ENCODE measurements at regions not wholly inside any gene's neighbourhood (a gene's known extent, or its start where the extent isn't known, plus 50 kb on each side); places are given as distances from the start of the nearest gene placed in this dataset.

GRCh38 chr4:156330436-156331031 lies 376.9 kb upstream of the CTSO start:
- no peaks in the 10 kb centered on the region for H3K4me1 ChIP-seq (ENCODE audit: insufficient read depth, low read length)
- H3K27ac ChIP-seq (ENCODE audit: low read length): no peak overlapping the region
- H3K27me3 ChIP-seq (ENCODE audit: insufficient read depth, low read length): no peaks in the 10 kb centered on the region
- no peak overlapping the region for H3K9ac ChIP-seq (ENCODE audit: low read depth, low read length)
- no peak overlapping the region for H3K4me3 ChIP-seq (ENCODE audit: low read length)
- H3K36me3 ChIP-seq (ENCODE audit: insufficient read depth, low read depth, low read length): no peaks in the 10 kb centered on the region
- H3K9me3 ChIP-seq (ENCODE audit: insufficient read depth, low read depth, low read length): no peaks in the 10 kb centered on the region

GRCh38 chr4:156329779-156330178 lies 376.1 kb upstream of the CTSO start:
- Histone ChIP-seq H3K9me3 (ENCODE audit: insufficient read depth, low read depth, low read length) (no peaks in the 10 kb centered on the region), H3K27ac (ENCODE audit: low read length) (no peak overlapping the region), H3K4me1 (ENCODE audit: insufficient read depth, low read length) (no peaks in the 10 kb centered on the region), H3K4me3 (ENCODE audit: low read length) (no peak overlapping the region), H3K9ac (ENCODE audit: low read depth, low read length) (no peak overlapping the region), H3K36me3 (ENCODE audit: insufficient read depth, low read depth, low read length) (no peaks in the 10 kb centered on the region), H3K27me3 (ENCODE audit: insufficient read depth, low read length) (no peaks in the 10 kb centered on the region)

- Histone ChIP-seq H3K27me3 (ENCODE audit: insufficient read depth, low read length) (no peaks in the 10 kb centered on the region), H3K9ac (ENCODE audit: low read depth, low read length) (no peak overlapping the region), H3K9me3 (ENCODE audit: insufficient read depth, low read depth, low read length) (no peaks in the 10 kb centered on the region), H3K27ac (ENCODE audit: low read length) (no peak overlapping the region), H3K36me3 (ENCODE audit: insufficient read depth, low read depth, low read length) (no peaks in the 10 kb centered on the region), H3K4me3 (ENCODE audit: low read length) (no peak overlapping the region), H3K4me1 (ENCODE audit: insufficient read depth, low read length) (no peaks in the 10 kb centered on the region)
These were observed 375.2 kb upstream of the CTSO start for GRCh38 chr4:156328882-156329281.

- no peak overlapping the region for H3K9ac ChIP-seq (ENCODE audit: low read depth, low read length)
- H3K9me3 ChIP-seq (ENCODE audit: insufficient read depth, low read depth, low read length): no peaks in the 10 kb centered on the region
- H3K4me3 ChIP-seq (ENCODE audit: low read length): no peak overlapping the region
- no peak overlapping the region for H3K27ac ChIP-seq (ENCODE audit: low read length)
- H3K36me3 ChIP-seq (ENCODE audit: insufficient read depth, low read depth, low read length): no peaks in the 10 kb centered on the region
- no peaks in the 10 kb centered on the region for H3K4me1 ChIP-seq (ENCODE audit: insufficient read depth, low read length)
- no peaks in the 10 kb centered on the region for H3K27me3 ChIP-seq (ENCODE audit: insufficient read depth, low read length)
These were observed 372.6 kb upstream of the CTSO start for GRCh38 chr4:156326246-156326645.

GRCh38 chr4:156322592-156322991 lies 368.9 kb upstream of the CTSO start:
- Histone ChIP-seq H3K9me3 (ENCODE audit: insufficient read depth, low read depth, low read length) (peaks cover under 1% of the 10 kb centered on the region; the same call in 1 of the 2 replicates), H3K9ac (ENCODE audit: low read depth, low read length) (no peak overlapping the region), H3K4me3 (ENCODE audit: low read length) (no peak overlapping the region), H3K27ac (ENCODE audit: low read length) (no peak overlapping the region), H3K36me3 (ENCODE audit: insufficient read depth, low read depth, low read length) (no peaks in the 10 kb centered on the region), H3K27me3 (ENCODE audit: insufficient read depth, low read length) (no peaks in the 10 kb centered on the region), H3K4me1 (ENCODE audit: insufficient read depth, low read length) (no peaks in the 10 kb centered on the region)

- Histone ChIP-seq H3K9me3 (ENCODE audit: insufficient read depth, low read depth, low read length) (peaks cover 12% of the 10 kb centered on the region), H3K4me1 (ENCODE audit: insufficient read depth, low read length) (no peaks in the 10 kb centered on the region), H3K9ac (ENCODE audit: low read depth, low read length) (no peak overlapping the region), H3K4me3 (ENCODE audit: low read length) (no peak overlapping the region), H3K27me3 (ENCODE audit: insufficient read depth, low read length) (no peaks in the 10 kb centered on the region), H3K27ac (ENCODE audit: low read length) (no peak overlapping the region), H3K36me3 (ENCODE audit: insufficient read depth, low read depth, low read length) (no peaks in the 10 kb centered on the region)
These were observed 367.5 kb upstream of the CTSO start for GRCh38 chr4:156321203-156321602.

GRCh38 chr4:156313497-156313896 lies 359.8 kb upstream of the CTSO start:
- no peaks in the 10 kb centered on the region for H3K4me1 ChIP-seq (ENCODE audit: insufficient read depth, low read length)
- H3K27me3 ChIP-seq (ENCODE audit: insufficient read depth, low read length): no peaks in the 10 kb centered on the region
- no peak overlapping the region for H3K27ac ChIP-seq (ENCODE audit: low read length)
- H3K36me3 ChIP-seq (ENCODE audit: insufficient read depth, low read depth, low read length): no peaks in the 10 kb centered on the region
- no peak overlapping the region for H3K9ac ChIP-seq (ENCODE audit: low read depth, low read length)
- H3K9me3 ChIP-seq (ENCODE audit: insufficient read depth, low read depth, low read length): peaks cover 12% of the 10 kb centered on the region
- no peak overlapping the region for H3K4me3 ChIP-seq (ENCODE audit: low read length)

GRCh38 chr4:156312261-156312847 lies 358.7 kb upstream of the CTSO start:
- Histone ChIP-seq H3K9me3 (ENCODE audit: insufficient read depth, low read depth, low read length) (peaks cover 9% of the 10 kb centered on the region), H3K4me1 (ENCODE audit: insufficient read depth, low read length) (no peaks in the 10 kb centered on the region), H3K27me3 (ENCODE audit: insufficient read depth, low read length) (no peaks in the 10 kb centered on the region), H3K9ac (ENCODE audit: low read depth, low read length) (no peak overlapping the region), H3K4me3 (ENCODE audit: low read length) (no peak overlapping the region), H3K27ac (ENCODE audit: low read length) (no peak overlapping the region), H3K36me3 (ENCODE audit: insufficient read depth, low read depth, low read length) (no peaks in the 10 kb centered on the region)

- Histone ChIP-seq H3K4me1 (ENCODE audit: insufficient read depth, low read length) (no peaks in the 10 kb centered on the region), H3K27me3 (ENCODE audit: insufficient read depth, low read length) (no peaks in the 10 kb centered on the region), H3K9me3 (ENCODE audit: insufficient read depth, low read depth, low read length) (no peaks in the 10 kb centered on the region), H3K4me3 (ENCODE audit: low read length) (no peak overlapping the region), H3K9ac (ENCODE audit: low read depth, low read length) (no peak overlapping the region), H3K36me3 (ENCODE audit: insufficient read depth, low read depth, low read length) (no peaks in the 10 kb centered on the region), H3K27ac (ENCODE audit: low read length) (no peak overlapping the region)
These were observed 355.4 kb upstream of the CTSO start for GRCh38 chr4:156309031-156309430.

GRCh38 chr4:156303708-156304107 lies 350.0 kb upstream of the CTSO start:
- H3K9ac ChIP-seq (ENCODE audit: low read depth, low read length): no peak overlapping the region
- no peaks in the 10 kb centered on the region for H3K9me3 ChIP-seq (ENCODE audit: insufficient read depth, low read depth, low read length)
- no peak overlapping the region for H3K4me3 ChIP-seq (ENCODE audit: low read length)
- no peaks in the 10 kb centered on the region for H3K27me3 ChIP-seq (ENCODE audit: insufficient read depth, low read length)
- no peaks in the 10 kb centered on the region for H3K36me3 ChIP-seq (ENCODE audit: insufficient read depth, low read depth, low read length)
- H3K4me1 ChIP-seq (ENCODE audit: insufficient read depth, low read length): no peaks in the 10 kb centered on the region
- H3K27ac ChIP-seq (ENCODE audit: low read length): no peak overlapping the region

GRCh38 chr4:156298230-156298629 lies 344.6 kb upstream of the CTSO start:
- Histone ChIP-seq H3K9ac (ENCODE audit: low read depth, low read length) (no peak overlapping the region), H3K4me3 (ENCODE audit: low read length) (no peak overlapping the region), H3K36me3 (ENCODE audit: insufficient read depth, low read depth, low read length) (no peaks in the 10 kb centered on the region), H3K27me3 (ENCODE audit: insufficient read depth, low read length) (no peaks in the 10 kb centered on the region), H3K9me3 (ENCODE audit: insufficient read depth, low read depth, low read length) (no peaks in the 10 kb centered on the region), H3K27ac (ENCODE audit: low read length) (no peak overlapping the region), H3K4me1 (ENCODE audit: insufficient read depth, low read length) (no peaks in the 10 kb centered on the region; the same call in 1 of the 2 replicates)

- Histone ChIP-seq H3K27me3 (ENCODE audit: insufficient read depth, low read length) (no peaks in the 10 kb centered on the region), H3K36me3 (ENCODE audit: insufficient read depth, low read depth, low read length) (no peaks in the 10 kb centered on the region), H3K9me3 (ENCODE audit: insufficient read depth, low read depth, low read length) (no peaks in the 10 kb centered on the region), H3K4me3 (ENCODE audit: low read length) (no peak overlapping the region), H3K9ac (ENCODE audit: low read depth, low read length) (no peak overlapping the region), H3K27ac (ENCODE audit: low read length) (no peak overlapping the region), H3K4me1 (ENCODE audit: insufficient read depth, low read length) (no peaks in the 10 kb centered on the region; the same call in 1 of the 2 replicates)
These were observed 342.1 kb upstream of the CTSO start for GRCh38 chr4:156295676-156296195.
